Loucy (cell line): ENCODE measurements at regions not wholly inside any gene's neighbourhood (a gene's known extent, or its start where the extent isn't known, plus 50 kb on each side); places are given as distances from the start of the nearest gene placed in this dataset.

Source experiments
- H2AFZ ChIP-seq: fragments of 200-600 bp; sonication (generic); 2 replicates; pipeline ENCODE4 v1.6.0; 2016; ENCODE audit warnings: antibody characterized with exemption, mild to moderate bottlenecking, low read length, moderate library complexity
- H3F3A ChIP-seq: fragments of 200-600 bp; 2 replicates; pipeline ENCODE4 v1.6.0; 2016; ENCODE audit warnings: antibody characterized with exemption, low read depth, mild to moderate bottlenecking
- H3K27me3 ChIP-seq: fragments of 200-600 bp; sonication (generic); 2 replicates; pipeline ENCODE4 v1.6.1; 2014; ENCODE audit warnings: low read length, mild to moderate bottlenecking; ENCODE audit not compliant: insufficient read depth, poor library complexity, severe bottlenecking
- H3K36me3 ChIP-seq: fragments of 200-600 bp; sonication (generic); 2 replicates; pipeline ENCODE4 v1.6.1; 2016; ENCODE audit warnings: low read length; ENCODE audit not compliant: insufficient read depth
- H3K4me1 ChIP-seq: fragments of 200-600 bp; sonication (generic); 2 replicates; pipeline ENCODE4 v1.5.1; 2014; ENCODE audit warnings: low read length, mild to moderate bottlenecking; ENCODE audit not compliant: insufficient read depth, poor library complexity, severe bottlenecking
- H3K4me2 ChIP-seq: fragments of 200-600 bp; sonication (generic); 2 replicates; pipeline ENCODE4 v1.6.0; 2014; ENCODE audit warnings: antibody characterized with exemption, low read length, low read depth, mild to moderate bottlenecking; ENCODE audit not compliant: poor library complexity, severe bottlenecking
- H3K4me3 ChIP-seq: fragments of 200-600 bp; sonication (generic); 2 replicates; pipeline ENCODE4 v1.5.1; 2014; ENCODE audit warnings: low read length, mild to moderate bottlenecking, mixed read lengths; ENCODE audit not compliant: poor library complexity, severe bottlenecking
- H3K79me2 ChIP-seq: fragments of 200-600 bp; sonication (generic); 2 replicates; pipeline ENCODE4 v1.6.1; 2014; ENCODE audit warnings: low read length; ENCODE audit not compliant: insufficient read depth
- H3K9ac ChIP-seq: fragments of 200-600 bp; sonication (generic); 2 replicates; pipeline ENCODE4 v1.6.0; 2014; ENCODE audit warnings: mild to moderate bottlenecking, low read depth, low read length, moderate library complexity; ENCODE audit not compliant: poor library complexity, severe bottlenecking
- H3K9me2 ChIP-seq: fragments of 200-600 bp; sonication (generic); replicated peaks from 2 replicates; pipeline ENCODE4 v1.6.1; 2016; ENCODE audit warnings: low read depth, low read length, mixed read lengths
- H3K9me3 ChIP-seq: fragments of 200-600 bp; sonication (generic); 2 replicates; pipeline ENCODE4 v1.6.1; 2014; ENCODE audit warnings: mild to moderate bottlenecking, antibody characterized with exemption, low read length, low read depth; ENCODE audit not compliant: insufficient read depth
- H4K20me1 ChIP-seq: fragments of 200-600 bp; sonication (generic); 2 replicates; pipeline ENCODE4 v1.6.0; 2014; ENCODE audit warnings: antibody characterized with exemption, low read length, mild to moderate bottlenecking; ENCODE audit not compliant: insufficient read depth, poor library complexity, severe bottlenecking
- EZH2phosphoT487 ChIP-seq: fragments of 200-600 bp; IDR thresholded peaks from 2 replicates; pipeline ENCODE4 v1.6.1; 2018; ENCODE audit warnings: antibody characterized with exemption, mild to moderate bottlenecking, moderate library complexity, borderline replicate concordance
- TF ChIP-seq, protein P1 (sequence below): fragments of 200-600 bp; sonication (generic); conservative IDR thresholded peaks from 2 replicates; pipeline ENCODE4 v1.5.1; 2014; ENCODE audit warnings: mild to moderate bottlenecking, antibody characterized with exemption, low read length

DNA sequence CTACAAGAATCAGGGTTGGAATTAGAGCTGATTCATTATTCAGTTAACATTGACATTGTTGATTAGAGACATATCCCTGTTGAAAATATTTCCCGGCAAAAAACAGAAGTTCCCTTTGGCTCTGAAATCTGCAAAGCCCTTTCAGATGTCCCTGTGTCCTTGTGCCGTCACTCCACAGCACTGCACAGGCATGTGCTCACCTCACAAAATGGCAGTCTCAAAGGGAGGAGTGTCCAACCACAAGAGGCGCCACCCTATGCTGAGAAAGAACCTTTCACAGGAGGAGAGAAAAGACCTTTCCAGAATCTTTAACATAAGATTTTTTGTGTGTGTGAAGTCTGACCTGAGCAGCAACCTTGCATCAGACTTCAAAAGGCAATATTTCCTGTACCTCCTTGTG is 112.8 kb upstream of the PRSS3 start:
- Histone ChIP-seq H3K27me3 (no peaks in the 10 kb centered on the region), H3K9me2 (no peaks in the 10 kb centered on the region), H3K79me2 (no peaks in the 10 kb centered on the region), H3K9ac (no peak overlapping the region), H3K4me1 (no peaks in the 10 kb centered on the region), H2AFZ (no peak overlapping the region), H3K36me3 (no peaks in the 10 kb centered on the region), H3K9me3 (no peaks in the 10 kb centered on the region), H3F3A (no peaks in the 10 kb centered on the region), H4K20me1 (no peaks in the 10 kb centered on the region), H3K4me3 (no peak overlapping the region), H3K4me2 (no peak overlapping the region)
- no peak for TF ChIP-seq EZH2phosphoT487

DNA sequence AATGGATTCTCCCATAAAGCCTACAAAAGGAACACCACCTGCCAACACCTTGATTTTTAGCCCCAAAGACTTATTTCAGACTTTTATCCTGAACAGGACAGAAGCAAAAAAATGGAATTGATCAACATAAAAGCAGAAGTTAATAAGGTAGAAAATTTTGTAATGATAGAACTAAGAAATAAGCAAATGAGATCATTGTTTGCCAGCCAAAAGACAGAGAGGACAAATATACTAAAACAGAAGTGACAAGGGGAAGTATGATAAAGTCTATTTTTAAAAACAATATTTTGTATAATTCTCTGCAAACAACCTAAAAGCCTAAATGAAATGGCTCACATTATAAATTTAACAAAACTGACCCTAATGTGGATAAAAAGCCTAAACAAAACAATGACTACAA is 110.5 kb upstream of the PRSS3 start:
- no peaks in the 10 kb centered on the region for H3K4me1 ChIP-seq
- H3K4me2 ChIP-seq: no peak overlapping the region
- H3F3A ChIP-seq: no peaks in the 10 kb centered on the region
- H4K20me1 ChIP-seq: no peaks in the 10 kb centered on the region
- no peak overlapping the region for H2AFZ ChIP-seq
- H3K27me3 ChIP-seq: no peaks in the 10 kb centered on the region
- no peaks in the 10 kb centered on the region for H3K9me3 ChIP-seq
- H3K9me2 ChIP-seq: no peaks in the 10 kb centered on the region
- H3K36me3 ChIP-seq: no peaks in the 10 kb centered on the region
- TF ChIP-seq, protein P1, sequence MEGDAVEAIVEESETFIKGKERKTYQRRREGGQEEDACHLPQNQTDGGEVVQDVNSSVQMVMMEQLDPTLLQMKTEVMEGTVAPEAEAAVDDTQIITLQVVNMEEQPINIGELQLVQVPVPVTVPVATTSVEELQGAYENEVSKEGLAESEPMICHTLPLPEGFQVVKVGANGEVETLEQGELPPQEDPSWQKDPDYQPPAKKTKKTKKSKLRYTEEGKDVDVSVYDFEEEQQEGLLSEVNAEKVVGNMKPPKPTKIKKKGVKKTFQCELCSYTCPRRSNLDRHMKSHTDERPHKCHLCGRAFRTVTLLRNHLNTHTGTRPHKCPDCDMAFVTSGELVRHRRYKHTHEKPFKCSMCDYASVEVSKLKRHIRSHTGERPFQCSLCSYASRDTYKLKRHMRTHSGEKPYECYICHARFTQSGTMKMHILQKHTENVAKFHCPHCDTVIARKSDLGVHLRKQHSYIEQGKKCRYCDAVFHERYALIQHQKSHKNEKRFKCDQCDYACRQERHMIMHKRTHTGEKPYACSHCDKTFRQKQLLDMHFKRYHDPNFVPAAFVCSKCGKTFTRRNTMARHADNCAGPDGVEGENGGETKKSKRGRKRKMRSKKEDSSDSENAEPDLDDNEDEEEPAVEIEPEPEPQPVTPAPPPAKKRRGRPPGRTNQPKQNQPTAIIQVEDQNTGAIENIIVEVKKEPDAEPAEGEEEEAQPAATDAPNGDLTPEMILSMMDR: no peak
- TF ChIP-seq EZH2phosphoT487: no peak
- H3K9ac ChIP-seq: no peak overlapping the region
- no peak overlapping the region for H3K4me3 ChIP-seq
- no peaks in the 10 kb centered on the region for H3K79me2 ChIP-seq

- H2AFZ ChIP-seq: no peak overlapping the region
- H3K4me3 ChIP-seq: no peak overlapping the region
- H3F3A ChIP-seq: no peaks in the 10 kb centered on the region
- H3K36me3 ChIP-seq: no peaks in the 10 kb centered on the region
- no peak overlapping the region for H3K4me2 ChIP-seq
- no peak for TF ChIP-seq EZH2phosphoT487
- TF ChIP-seq, protein P1: no peak
- H3K9ac ChIP-seq: no peak overlapping the region
- no peaks in the 10 kb centered on the region for H3K79me2 ChIP-seq
- H3K4me1 ChIP-seq: no peaks in the 10 kb centered on the region
- H3K9me3 ChIP-seq: no peaks in the 10 kb centered on the region
- H3K27me3 ChIP-seq: no peaks in the 10 kb centered on the region
- H4K20me1 ChIP-seq: no peaks in the 10 kb centered on the region
- H3K9me2 ChIP-seq: no peaks in the 10 kb centered on the region
Measured at GRCh38 chr9:33686942-33687341, 108.4 kb upstream of the PRSS3 start.

DNA sequence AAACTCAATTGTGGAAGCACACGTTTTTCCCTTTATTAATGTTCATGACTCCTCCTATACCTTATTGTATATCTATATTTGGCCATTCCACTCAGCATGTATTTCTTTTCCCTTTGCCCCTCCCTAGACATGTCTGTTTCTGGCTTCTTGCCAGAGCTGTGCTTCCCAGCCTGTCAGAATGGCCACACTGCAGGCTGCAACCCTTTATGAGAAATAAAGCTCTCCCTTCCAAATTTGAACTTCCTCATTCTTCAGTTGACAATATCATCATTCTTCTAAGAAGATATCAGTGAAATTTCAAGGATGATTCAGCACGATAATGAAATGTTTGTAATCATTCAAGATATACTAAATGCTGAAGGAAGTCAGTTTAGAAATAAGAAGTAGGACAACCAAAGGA is 107.6 kb upstream of the PRSS3 start:
- no peaks in the 10 kb centered on the region for H3K4me1 ChIP-seq
- TF ChIP-seq EZH2phosphoT487: no peak
- TF ChIP-seq, protein P1: no peak
- H2AFZ ChIP-seq: no peak overlapping the region
- no peak overlapping the region for H3K4me3 ChIP-seq
- no peaks in the 10 kb centered on the region for H4K20me1 ChIP-seq
- no peaks in the 10 kb centered on the region for H3K27me3 ChIP-seq
- H3F3A ChIP-seq: no peaks in the 10 kb centered on the region
- no peaks in the 10 kb centered on the region for H3K36me3 ChIP-seq
- H3K9me3 ChIP-seq: no peaks in the 10 kb centered on the region
- H3K79me2 ChIP-seq: no peaks in the 10 kb centered on the region
- no peak overlapping the region for H3K4me2 ChIP-seq
- no peaks in the 10 kb centered on the region for H3K9me2 ChIP-seq
- no peak overlapping the region for H3K9ac ChIP-seq
